ENCODE measurements at regions not wholly inside any gene's neighbourhood (a gene's known extent, or its start where the extent isn't known, plus 50 kb on each side); places are given as distances from the start of the nearest gene placed in this dataset.
A peak's percentile ranks its signal among the peaks of the same experiment; 100 is the strongest.

DNA sequence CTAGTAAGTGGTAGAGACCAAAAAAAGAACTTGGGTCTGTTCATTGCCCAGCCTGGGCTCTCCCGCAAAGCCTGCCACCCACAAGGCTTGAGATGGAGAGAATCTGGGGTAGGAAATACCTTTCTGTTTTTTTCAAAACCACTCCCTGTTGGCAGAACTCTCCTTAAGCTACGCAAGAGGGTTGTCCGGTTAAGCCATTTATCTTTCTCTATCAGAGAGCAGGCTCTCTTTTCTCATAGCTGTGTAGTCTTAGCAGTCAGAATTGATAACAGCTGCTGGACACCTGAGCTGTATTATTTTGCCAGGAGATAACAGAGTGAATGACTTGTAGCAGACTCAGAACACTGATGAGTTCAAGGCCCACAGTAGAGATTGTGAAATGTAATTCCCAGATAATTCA, 1088.1 kb downstream of the TSN start:
- no peak for DNase-seq

DNA sequence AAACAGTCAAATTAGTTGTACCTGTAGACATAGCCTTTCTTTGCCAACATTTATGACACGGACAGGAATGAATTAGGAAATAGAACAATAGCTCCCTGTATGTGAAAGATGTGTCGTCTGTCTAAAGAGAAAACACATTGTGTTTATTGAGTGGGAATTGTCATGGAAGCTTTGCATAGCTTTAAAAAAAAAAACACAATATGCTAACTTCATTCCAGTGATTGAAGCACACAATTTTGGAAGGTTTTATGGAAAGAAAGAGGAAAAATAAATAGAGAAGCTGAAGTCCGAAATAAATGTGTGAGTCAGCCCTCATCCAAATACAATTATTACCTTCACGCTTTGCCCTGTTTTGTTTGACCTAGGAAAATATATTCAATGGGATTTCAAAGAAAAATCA, 1095.7 kb downstream of the TSN start:
- no peak for DNase-seq

DNA sequence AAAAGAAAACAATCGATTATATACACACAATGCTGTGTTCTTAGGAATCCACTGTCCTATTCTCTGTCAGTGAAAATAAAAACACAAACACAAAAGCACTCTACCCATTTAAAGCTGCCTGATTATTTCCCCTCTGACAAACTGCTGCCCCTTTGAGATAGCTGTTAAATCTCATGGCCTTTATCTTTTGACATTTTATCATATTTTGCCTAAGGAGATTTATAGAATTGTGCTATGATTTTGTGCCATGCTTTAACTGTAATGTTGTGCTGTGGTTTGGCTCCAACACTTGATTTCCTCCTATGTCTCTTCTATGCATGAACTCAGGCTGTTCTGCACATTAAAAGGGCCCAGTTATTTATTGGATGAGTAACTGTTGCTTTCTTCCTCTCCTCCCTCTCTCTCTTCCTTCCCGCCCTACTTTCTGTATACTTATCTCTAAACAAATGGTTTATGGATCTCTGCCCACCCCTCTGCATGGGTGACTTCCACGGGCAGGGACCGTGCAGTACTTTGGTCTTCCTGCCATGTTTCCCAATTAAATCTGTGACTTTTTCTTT, 1096.6 kb downstream of the TSN start:
- DNase-seq: no peak

DNA sequence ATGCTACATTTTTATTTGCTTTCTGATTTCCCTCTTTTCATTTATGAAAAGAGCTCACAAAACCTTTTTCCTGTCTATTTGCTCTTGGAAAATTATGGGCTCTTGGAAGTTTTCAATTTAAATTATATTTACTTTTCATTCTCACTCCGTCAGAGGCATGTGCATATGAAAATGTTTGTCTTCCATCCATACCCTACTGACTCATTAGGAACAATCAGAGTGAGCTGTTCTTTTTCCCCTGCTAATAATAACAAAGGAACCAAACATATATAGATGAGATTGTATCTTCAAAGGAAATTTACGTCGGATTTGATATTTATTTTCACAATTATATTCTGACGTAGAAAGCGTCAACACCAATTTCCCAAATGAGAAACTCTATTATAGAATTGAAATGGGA, 1101.2 kb downstream of the TSN start:
- DNase-seq: no peak

DNA sequence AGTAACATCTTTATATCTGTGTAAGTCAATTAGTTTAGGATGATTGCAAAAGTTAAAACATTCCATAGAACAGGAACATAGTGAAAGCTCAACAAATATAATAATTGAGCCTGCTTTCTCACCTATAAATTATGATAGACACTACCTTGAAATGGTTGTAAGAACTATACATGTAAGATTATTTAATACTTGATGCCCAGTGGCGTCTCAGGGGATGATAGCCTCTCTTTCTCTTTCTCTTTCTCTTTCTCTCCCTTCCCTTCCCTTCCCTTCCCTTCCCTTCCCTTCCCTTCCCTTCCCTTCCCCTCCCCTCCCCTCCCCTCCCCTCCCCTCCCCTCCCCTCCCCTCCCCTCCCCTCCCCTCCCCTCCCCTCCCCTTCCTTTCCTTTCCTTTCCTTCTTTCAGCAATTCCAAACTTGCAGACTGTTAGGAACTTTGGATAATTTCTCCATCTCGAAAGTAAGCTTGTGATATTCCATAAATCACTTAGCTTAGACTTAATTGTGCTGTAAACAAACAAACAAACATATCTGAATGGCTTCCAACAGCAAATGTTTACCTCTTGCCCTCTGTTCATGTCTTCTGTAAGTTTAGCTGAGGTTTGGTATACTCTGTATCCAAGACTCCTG, 1102.7 kb downstream of the TSN start:
- no peak for DNase-seq

DNA sequence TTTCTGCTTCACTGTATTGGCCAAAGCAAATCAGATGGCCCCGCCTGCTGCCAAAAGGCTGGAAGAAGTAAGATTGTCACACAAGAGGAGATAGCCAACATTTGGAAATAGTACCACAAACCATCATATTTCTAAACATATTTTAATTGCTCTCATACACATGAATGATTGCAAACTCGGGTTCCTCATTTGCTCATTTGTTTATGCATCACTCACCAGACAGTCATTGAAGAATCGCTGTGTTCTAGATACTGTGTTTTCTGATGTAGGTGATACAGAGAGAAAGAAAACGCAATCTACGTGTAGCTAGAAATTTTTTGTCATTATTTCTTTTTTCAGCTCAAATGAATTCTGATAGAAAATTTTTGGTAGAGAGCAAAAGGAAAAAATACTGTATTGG, 1103.4 kb downstream of the TSN start:
- no peak for DNase-seq

DNA sequence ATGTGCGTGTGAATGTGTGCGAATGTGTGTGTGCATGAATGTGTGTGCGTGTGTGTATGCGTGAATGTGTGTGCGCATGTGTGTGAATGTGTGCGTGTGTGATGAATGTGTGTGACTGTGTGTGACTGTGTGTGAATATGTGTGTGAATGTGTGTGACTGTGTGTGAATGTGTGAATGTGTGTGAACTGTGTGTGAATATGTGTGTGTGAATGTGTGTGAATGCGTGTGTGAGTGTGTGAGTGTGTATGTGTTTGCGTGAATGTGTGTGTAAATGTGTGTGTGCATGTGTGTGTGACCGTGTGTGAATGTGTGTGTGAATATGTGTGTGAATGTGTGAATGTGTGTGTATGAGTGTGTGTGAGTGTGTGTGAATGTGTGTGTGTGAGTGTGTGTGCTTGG, 1103.8 kb downstream of the TSN start:
- DNase-seq: no peak

DNA sequence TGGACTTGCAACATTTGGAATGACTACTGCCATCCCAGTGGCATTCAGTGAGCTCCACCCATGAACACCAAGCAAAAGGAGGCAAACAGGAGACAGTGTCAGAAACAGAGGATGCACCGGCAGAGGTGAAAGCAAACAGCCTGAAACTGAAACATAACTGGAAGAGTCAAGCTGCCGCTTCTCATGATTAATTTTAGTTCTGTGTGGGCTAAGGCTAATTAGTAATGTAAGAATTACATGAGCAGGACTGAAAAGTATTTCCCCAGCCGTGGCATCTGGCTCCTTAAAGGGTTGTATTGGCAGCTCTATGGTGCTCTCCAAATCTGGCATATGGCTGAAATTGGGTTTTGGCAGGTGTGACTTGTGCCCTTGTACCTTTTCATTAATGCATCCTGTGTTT, 1108.1 kb downstream of the TSN start:
- DNase-seq: no peak

DNA sequence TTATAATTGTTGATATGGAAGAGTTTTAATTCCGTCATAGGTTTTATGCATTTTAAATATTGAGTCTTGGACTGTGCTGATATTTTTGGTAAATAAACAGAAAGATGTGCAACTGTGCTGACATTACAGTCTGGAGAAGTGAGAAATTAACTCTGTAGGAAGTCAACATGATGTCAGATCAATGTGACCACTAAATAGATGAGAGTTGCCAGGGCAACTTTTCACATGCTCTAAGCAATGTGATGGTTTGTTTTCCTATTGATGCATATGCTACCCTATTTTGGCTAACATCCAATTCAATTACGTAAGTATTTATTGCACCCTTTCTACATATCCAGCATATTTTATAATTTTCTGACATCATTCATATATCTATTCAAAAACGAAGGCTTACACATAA, 1109.3 kb downstream of the TSN start:
- no peak for DNase-seq

DNA sequence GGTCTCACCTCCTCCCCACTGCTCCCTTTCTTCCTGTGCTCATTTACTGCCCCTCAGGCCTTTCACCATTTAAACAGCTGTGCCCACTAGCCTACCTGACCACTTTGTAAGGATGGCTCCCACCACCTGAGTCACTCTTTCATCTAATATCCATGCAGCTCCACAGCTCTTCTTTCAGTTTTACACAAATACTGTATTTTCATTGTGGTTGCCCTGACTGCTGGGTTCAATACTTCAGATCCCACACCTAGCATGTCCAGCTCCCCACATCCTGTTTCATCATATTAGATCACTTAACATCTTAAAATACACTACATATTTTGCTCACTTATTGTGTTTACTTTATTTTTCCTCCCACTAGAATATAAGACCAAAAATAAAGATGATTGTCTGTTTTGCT, 1110.6 kb downstream of the TSN start:
- DNase-seq: no peak

DNA sequence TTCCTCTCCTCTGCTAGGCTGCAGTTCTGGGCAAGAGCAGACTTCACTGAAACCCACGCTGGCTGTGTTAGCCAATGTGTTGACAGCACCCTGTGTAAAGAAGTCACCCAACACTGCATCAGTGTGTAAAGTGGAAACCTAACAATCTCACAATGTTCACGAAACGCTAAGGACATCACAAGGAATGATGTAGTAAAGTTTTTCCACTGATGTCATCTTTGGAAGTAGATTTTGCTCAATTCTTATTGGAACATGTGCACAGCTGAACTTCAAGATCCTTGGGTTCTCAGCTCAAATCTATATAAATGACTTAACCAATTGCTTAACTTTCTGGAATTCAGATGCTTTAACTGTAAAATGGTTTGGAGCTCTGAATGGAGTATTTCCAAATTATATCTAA, 1112.5 kb downstream of the TSN start:
- DNase-seq: no peak

DNA sequence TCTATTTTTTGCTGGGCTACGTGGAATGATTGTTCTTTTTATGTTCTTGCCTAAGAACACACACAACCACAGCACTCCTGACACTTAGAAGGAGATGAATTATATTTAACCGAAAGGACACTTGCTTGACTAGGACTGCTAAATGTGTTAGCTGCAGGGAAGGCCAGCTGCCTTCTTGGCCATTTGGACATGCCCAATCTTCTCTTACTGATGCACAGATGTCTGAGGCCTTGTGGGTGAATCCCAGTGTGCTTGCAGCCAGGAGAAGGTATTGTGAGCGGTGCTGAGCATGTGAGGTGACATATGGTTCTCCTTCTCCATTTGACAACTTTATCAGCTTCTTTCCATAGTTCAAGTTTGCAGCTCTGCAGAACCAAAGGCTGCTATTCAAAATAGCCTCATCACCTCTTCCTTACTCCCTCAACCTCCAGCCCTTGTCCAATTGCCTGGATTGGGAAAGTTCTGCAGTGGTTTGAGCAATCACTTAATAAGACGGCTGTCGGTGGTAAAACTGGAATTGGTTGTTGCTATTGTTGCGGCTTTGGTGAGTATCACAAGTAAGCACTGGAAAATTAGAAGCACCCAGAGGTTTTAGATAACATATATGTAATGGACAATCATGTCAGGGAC, 1113.3 kb downstream of the TSN start:
- no peak for DNase-seq

DNA sequence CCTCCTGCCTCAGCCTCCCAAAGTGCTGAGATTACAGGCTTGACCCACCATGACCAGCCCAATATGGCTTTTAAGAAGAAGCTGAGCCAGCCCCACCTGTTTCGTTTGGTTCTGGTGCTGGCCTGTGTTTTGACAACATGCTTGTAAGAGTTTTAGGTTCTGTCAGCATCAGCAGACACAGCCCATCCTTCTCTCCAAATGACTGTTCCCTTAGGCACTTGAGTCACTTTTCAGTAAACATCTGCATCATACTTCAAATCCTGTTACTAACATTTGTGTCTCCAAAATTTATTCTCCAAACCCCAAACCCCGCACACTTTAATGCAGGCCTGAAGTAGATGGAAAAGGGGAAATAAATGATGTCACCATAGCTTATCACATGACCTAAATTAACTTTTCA, 1118.5 kb downstream of the TSN start:
- no peak for DNase-seq

DNA sequence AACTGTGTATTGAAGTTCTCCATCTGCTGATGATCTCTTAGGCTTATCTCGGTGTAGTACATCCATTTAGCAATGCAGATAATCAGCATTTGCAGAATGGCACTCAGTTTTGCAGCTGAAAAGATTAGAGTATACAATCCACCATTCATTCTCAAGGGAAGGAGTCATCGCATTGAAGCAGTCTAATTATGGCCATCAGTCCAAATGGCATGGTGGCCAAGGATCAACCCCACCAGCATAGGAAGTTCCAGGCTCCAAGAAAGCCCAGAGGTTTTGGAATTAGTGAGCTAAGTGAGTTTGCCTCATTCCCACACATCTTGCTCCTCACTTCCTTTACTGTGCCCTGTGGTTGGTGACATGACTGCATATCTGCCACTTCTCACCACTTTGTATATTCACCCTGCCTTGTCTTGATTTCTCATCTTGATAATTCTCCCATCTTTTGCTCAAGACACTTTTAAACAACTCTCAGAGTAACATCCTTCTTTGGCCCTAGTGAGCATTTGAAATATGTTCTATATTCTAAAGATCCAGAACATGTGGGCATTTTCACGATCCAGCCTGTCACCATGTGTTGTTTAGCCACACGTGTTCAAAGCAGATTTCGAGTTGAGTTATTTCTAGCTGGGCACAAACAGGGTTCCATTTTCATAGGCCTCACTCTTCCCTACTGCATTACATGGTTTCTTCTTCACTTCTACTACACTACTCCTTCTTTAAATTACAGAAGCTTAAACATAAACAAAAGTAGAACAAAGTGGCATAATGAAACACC, 1119.8 kb downstream of the TSN start:
- no peak for DNase-seq

DNA sequence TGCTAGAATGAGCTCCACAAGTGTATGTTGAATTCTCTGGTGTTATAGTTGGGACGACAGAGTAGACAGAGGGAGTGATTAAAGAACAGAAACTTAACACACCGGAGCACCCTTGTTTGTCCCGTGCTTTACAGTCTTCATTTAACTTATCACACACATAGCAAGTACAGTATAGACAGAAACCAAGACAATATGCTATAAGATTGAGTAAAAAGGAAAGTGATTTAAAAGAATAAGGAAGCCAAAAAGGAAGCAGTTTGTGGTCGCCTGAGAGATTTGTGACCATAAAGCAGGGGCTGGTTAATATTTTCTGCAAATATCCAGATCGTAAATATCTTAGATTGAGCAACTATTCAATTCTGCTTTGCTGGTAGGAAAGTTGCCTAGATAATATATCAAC, 1128.4 kb downstream of the TSN start:
- DNase-seq: no peak

DNA sequence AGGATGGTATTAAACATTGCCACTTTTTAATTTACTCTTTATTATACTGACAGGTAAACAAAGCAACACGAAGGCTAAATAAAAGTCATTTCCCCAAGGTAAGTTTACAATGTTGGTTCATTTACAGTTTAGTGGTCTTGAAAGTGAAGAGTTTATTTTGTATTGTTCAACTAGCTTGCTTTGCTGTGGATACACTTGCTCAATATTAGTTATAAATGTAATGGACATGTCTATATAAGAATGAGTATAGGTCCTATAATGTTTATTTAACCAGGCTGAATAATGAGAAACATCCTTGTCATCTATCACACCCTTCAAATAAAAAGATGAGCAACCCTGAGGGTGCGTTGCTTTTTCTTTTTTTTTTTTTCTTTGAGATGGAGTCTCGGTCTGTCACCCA, 1129.4 kb downstream of the TSN start:
- no peak for DNase-seq

DNA sequence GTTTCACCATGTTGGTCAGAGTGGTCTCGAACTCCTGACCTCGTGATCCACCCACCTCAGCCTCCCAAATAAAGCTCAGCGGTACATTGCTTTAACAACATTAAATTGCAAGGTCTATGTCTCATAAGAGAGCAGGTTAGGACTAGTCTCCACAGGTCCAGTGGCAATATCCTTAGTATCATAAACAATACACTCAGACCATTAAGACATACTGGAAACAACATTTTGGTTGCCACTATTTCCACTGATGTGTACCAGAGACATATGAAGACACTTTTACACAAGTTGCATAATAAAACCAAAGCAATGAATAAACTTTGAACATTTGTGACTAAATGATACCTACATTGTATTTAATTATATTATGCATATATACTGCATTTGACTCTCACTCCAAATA, 1130.0 kb downstream of the TSN start:
- no peak for DNase-seq

DNA sequence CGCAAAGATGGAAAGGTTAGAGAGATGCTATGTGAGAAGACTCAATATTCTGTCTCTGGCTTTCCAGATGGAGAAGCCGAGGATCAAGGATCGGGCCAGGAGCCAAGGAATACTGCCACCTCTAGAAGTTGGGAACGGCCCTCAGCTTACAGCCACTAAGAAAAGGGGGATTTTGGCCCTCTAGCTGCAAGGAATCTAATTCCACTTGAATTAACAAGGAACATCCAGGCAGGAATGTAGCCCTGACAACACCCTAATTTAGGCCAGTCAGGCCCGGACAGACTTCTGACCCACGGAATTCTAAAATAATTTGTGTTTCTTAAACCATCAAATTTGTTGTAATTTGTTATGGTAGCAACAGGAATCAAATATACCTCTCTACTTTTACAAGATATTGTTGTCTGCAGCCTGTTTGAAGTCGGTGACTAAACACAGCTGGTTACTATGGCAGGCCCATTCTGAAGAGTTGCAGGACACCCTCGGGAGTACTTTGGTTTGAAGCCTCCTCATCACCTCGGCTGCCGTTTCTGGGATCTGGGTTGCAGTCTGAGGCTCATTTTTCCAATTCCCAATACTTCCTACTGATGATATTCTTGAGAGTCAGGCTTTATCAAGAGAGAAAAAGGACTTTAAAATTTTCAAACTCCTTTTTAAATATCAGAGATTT, 1131.2 kb downstream of the TSN start:
- no peak for DNase-seq

DNA sequence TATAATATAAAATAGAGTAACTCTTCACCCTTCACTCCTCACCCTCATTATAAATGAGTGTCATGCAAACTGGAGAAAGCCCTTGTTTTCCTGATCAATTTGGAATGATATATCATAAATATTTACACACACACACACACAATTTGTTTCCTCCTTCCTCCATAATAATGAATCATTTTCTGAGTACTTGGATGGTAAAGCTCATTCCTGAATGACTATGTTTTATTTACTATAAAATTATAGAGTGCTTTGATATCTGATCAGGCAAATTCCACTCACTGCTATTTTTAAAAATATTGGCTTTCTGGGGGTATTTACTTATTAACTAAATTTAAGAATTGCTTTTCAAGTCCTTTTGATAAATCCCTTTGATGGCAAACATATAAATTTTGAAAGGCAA, 1125.5 kb upstream of the CNTNAP5 start:
- DNase-seq: no peak

DNA sequence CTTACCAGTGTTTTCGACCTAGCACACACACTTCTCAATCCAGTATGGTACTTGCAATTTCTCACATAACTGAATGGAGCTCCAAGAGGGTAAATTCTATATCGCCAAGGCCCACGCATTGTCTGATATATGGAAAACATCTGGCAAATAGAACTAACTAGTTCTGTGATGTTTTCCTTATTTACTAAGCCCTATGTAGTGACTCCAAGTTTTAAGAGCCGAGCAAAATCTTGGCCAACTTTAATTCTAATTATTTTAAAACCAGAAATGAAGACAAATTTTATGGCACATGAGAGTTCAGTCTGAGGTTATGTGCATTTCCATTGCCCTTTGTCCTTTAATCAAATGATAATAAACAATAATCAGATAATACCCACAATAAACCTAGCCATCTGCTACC, 1119.7 kb upstream of the CNTNAP5 start:
- no peak for DNase-seq

DNA sequence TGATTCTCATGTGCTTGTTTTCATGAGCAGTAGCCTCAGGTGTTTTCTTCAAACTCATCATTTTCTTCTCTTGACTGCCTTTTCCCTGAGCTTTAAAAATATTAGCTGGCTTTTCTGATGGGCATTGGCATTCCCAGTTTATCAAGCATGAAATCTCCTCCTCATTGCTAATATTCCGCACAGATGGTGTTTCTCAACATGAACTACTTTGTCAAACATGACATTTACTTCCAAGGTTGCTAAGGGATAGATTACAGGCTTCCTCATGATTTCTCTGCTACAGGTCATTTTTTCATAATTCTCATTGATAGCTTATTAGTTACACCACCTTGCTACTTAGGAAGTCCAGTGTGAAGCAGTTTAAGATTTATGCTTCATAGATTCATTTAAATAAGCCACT, 1116.9 kb upstream of the CNTNAP5 start:
- DNase-seq: no peak

DNA sequence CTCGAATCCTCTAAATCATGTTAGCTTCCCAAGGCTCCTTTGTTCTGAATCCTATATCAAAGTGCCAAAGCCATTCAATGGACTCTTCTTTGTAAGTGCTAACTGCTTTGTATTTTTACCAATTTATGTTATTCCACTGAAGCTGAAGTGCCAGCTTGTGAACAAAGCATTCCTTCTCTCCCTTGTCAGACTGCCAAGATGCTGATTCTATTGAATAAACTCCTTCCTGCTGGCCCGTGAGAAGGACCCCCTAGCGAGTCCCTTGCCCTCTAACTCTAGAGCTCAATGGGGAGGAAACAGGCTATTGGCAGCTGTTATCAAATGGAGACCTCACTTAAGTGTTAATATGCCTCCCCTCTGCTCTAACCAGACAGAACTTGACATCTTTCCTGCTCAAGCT, 1097.9 kb upstream of the CNTNAP5 start:
- peak; percentile 1 for DNase-seq
